Upper lobe of left lung (tissue), 6 donors: ENCODE measurements at regions not wholly inside any gene's neighbourhood (a gene's known extent, or its start where the extent isn't known, plus 50 kb on each side); places are given as distances from the start of the nearest gene placed in this dataset.
"Not testable (repeated sequence)": the region's sequence is repeated elsewhere in the genome, so short reads cannot be mapped to it uniquely, and the experiment has no call there.

Source experiments
- ATAC-seq, 2 donors: fragments of 200-7000 bp; cut with Tn5 transposase; one replicate each; pipeline ENCODE4 v1.9.1; 2022; ENCODE audit warnings: mild to moderate bottlenecking in 2 of 2, moderate library complexity in 2 of 2; ENCODE audit not compliant: low FRiP score in 2 of 2
- DNase-seq, 2 donors: peaks; one replicate each; pipeline ENCODE4 v3.0.0-alpha.2; 2019 to 2020
- H3K27ac ChIP-seq, 4 donors: fragments of 200-600 bp; sonication (generic); one replicate each; pipeline ENCODE4 v1.5.1; 2016 to 2019
- H3K27me3 ChIP-seq, 4 donors: fragments of 200-600 bp; sonication (generic); one replicate each; pipeline ENCODE4 v1.5.1; 2017 to 2019
- H3K36me3 ChIP-seq, 4 donors: fragments of 200-600 bp; sonication (generic); one replicate each; pipeline ENCODE4 v1.5.1; 2016 to 2019
- H3K4me1 ChIP-seq, 4 donors: fragments of 200-600 bp; sonication (generic); one replicate each; pipeline ENCODE4 v1.5.1; 2018 to 2019
- H3K4me3 ChIP-seq, 4 donors: fragments of 200-600 bp; sonication (generic); one replicate each; pipeline ENCODE4 v1.5.1; 2017 to 2019; ENCODE audit warnings: mild to moderate bottlenecking in 2 of 4, moderate library complexity in 1 of 4
- H3K9me3 ChIP-seq, 4 donors: fragments of 200-600 bp; sonication (generic); one replicate each; pipeline ENCODE4 v1.5.1; 2018 to 2019
- CTCF ChIP-seq, 6 experiments: fragments of 450-650 bp in 4 of 6; fragments of 200-600 bp in 2 of 6; sonication (generic) in 2 of 6; IDR thresholded peaks; one replicate each; pipeline ENCODE4 v1.5.1; 2016 to 2019; ENCODE audit warnings: antibody characterized with exemption in 6 of 6
- EP300 ChIP-seq, 4 donors: sonication (generic); formaldehyde crosslinking; IDR thresholded peaks; one replicate each; pipeline ENCODE4 v1.5.1; 2017; ENCODE audit warnings: antibody characterized with exemption in 4 of 4, control low read depth in 2 of 4
- POLR2A ChIP-seq, 4 donors: fragments of 450-650 bp; IDR thresholded peaks; one replicate each; pipeline ENCODE4 v1.5.1; 2016 to 2017; ENCODE audit warnings: antibody characterized with exemption in 4 of 4, mild to moderate bottlenecking in 2 of 4
- POLR2AphosphoS5 ChIP-seq, 2 donors: sonication (generic); formaldehyde crosslinking; IDR thresholded peaks; one replicate each; pipeline ENCODE4 v1.5.1; 2017; ENCODE audit warnings: antibody characterized with exemption in 2 of 2
- WGBS, 2 donors: methylation state at CpG; one replicate each; pipeline ENCODE4 v1.1.5; 2017 to 2018; 5-methylcytosine and 5-hydroxymethylcytosine counted together
- donor health status: DM: no; HTN: no; CAD: no; lungs with moderate emphysema.
- donor health status: DM: no; HTN: yes; CAD: no; lungs with severe emphysema.

- no peak for TF ChIP-seq EP300 (IDR thresholded peaks at IDR 0.05)
- no peak for TF ChIP-seq CTCF (IDR thresholded peaks at IDR 0.05)
- no peak for TF ChIP-seq POLR2A (IDR thresholded peaks at IDR 0.05)
- no peak for TF ChIP-seq POLR2AphosphoS5 (IDR thresholded peaks at IDR 0.05)
- no peak overlapping the region for H3K27ac ChIP-seq
- WGBS, 2 donors, result 84% methylated on average over 2 of the region's 2 CpGs
- H3K36me3 ChIP-seq, result no peaks in the 10 kb centered on the region
- DNase-seq, result no peak
- H3K4me1 ChIP-seq, result no peaks in the 10 kb centered on the region
- H3K27me3 ChIP-seq, result no peaks in the 10 kb centered on the region
- ATAC-seq, result no peak
- H3K4me3 ChIP-seq, result no peak overlapping the region
- no peaks in the 10 kb centered on the region for H3K9me3 ChIP-seq
Measured at GRCh38 chr14:43143106-43143505, 1364.0 kb downstream of the FSCB start.

GRCh38 chr14:43141636-43142191 lies 1365.4 kb downstream of the FSCB start:
- WGBS, 2 donors, result 91 to 93% methylated on average over 17 of the region's 17 CpGs
- H3K9me3 ChIP-seq, result no peaks in the 10 kb centered on the region
- TF ChIP-seq EP300 (IDR thresholded peaks at IDR 0.05) (no peak), CTCF (IDR thresholded peaks at IDR 0.05) (no peak), POLR2A (IDR thresholded peaks at IDR 0.05) (no peak), POLR2AphosphoS5 (IDR thresholded peaks at IDR 0.05) (no peak)

GRCh38 chr14:43140453-43140852 lies 1366.6 kb downstream of the FSCB start:
- no peak for TF ChIP-seq POLR2AphosphoS5 (IDR thresholded peaks at IDR 0.05)
- TF ChIP-seq EP300 (IDR thresholded peaks at IDR 0.05), result no peak
- no peak for TF ChIP-seq POLR2A (IDR thresholded peaks at IDR 0.05)
- TF ChIP-seq CTCF (IDR thresholded peaks at IDR 0.05), result no peak
- WGBS, 2 donors, result 49 to 75% methylated on average over 2 of the region's 2 CpGs
- H3K4me1 ChIP-seq, result no peaks in the 10 kb centered on the region
- H3K9me3 ChIP-seq, result peaks cover 0 to 7% (median 3%) of the 10 kb centered on the region in 4 donors
- H3K27me3 ChIP-seq, result no peaks in the 10 kb centered on the region
- DNase-seq (no peak), ATAC-seq (no peak)
- H3K4me3 ChIP-seq, result no peak overlapping the region
- H3K27ac ChIP-seq, result no peak overlapping the region
- no peaks in the 10 kb centered on the region for H3K36me3 ChIP-seq

More at GRCh38 chr14:43141636-43142191, 1365.4 kb downstream of the FSCB start:
- H3K4me3 ChIP-seq, result no peak overlapping the region
- DNase-seq (peak in 1 of 2 donors; percentile 2), ATAC-seq (no peak)
- no peaks in the 10 kb centered on the region for H3K36me3 ChIP-seq
- H3K4me1 ChIP-seq, result no peaks in the 10 kb centered on the region
- H3K27ac ChIP-seq, result no peak overlapping the region
- H3K27me3 ChIP-seq, result no peaks in the 10 kb centered on the region

GRCh38 chr14:43135877-43136411 lies 1371.1 kb downstream of the FSCB start:
- Histone ChIP-seq H3K27me3 (no peaks in the 10 kb centered on the region), H3K4me1 (no peaks in the 10 kb centered on the region), H3K27ac (no peak overlapping the region), H3K36me3 (no peaks in the 10 kb centered on the region), H3K9me3 (peaks cover 0 to 7% (median 3%) of the 10 kb centered on the region in 4 donors), H3K4me3 (no peak overlapping the region)
- TF ChIP-seq EP300 (IDR thresholded peaks at IDR 0.05) (no peak), CTCF (IDR thresholded peaks at IDR 0.05) (no peak), POLR2AphosphoS5 (IDR thresholded peaks at IDR 0.05) (no peak), POLR2A (IDR thresholded peaks at IDR 0.05) (no peak)
- DNase-seq, result peak in 1 of 2 donors; percentile 72
- 87 to 88% methylated on average over 15 to 17 of the region's 23 CpGs for WGBS, 2 donors
- ATAC-seq, result peak; percentile 23 to 37

- Histone ChIP-seq H3K4me3 (no peak overlapping the region), H3K9me3 (peaks cover 0 to 7% (median 3%) of the 10 kb centered on the region in 4 donors), H3K27ac (no peak overlapping the region), H3K36me3 (no peaks in the 10 kb centered on the region), H3K4me1 (no peaks in the 10 kb centered on the region), H3K27me3 (no peaks in the 10 kb centered on the region)
- 42 to 46% methylated on average over 1 of the region's 1 CpG for WGBS, 2 donors
- ATAC-seq, result no peak
- TF ChIP-seq CTCF (IDR thresholded peaks at IDR 0.05) (no peak), POLR2A (IDR thresholded peaks at IDR 0.05) (no peak), EP300 (IDR thresholded peaks at IDR 0.05) (no peak), POLR2AphosphoS5 (IDR thresholded peaks at IDR 0.05) (no peak)
- no peak for DNase-seq
Measured at GRCh38 chr14:43132441-43132840, 1374.6 kb downstream of the FSCB start.

- not testable (repeated sequence) for ATAC-seq, H3K27ac ChIP-seq, DNase-seq, H3K4me3 ChIP-seq, H3K4me1 ChIP-seq, H3K36me3 ChIP-seq, H3K27me3 ChIP-seq, H3K9me3 ChIP-seq
- 96 to 100% methylated on average over 1 of the region's 1 CpG for WGBS, 2 donors
Measured at GRCh38 chr14:43128429-43128828, 1378.7 kb downstream of the FSCB start.

GRCh38 chr14:43127874-43128273 lies 1379.2 kb downstream of the FSCB start:
- H3K9me3 ChIP-seq, H3K27me3 ChIP-seq, DNase-seq, H3K27ac ChIP-seq, H3K36me3 ChIP-seq, H3K4me1 ChIP-seq, H3K4me3 ChIP-seq, ATAC-seq: not testable (repeated sequence)
- WGBS, 2 donors, result 93 to 96% methylated on average over 3 of the region's 3 CpGs
